NT2/D1 (cell line): ENCODE measurements at regions not wholly inside any gene's neighbourhood (a gene's known extent, or its start where the extent isn't known, plus 50 kb on each side); places are given as distances from the start of the nearest gene placed in this dataset.

Source experiments
- DNase-seq: peaks from one replicate; pipeline ENCODE4 v3.0.0-alpha.2; 2011; ENCODE audit warnings: low read depth, low spot score
- H3K27me3 ChIP-seq: 2 replicates; pipeline ENCODE4 v1.6.0; 2011; ENCODE audit warnings: mild to moderate bottlenecking; ENCODE audit not compliant: insufficient read length, insufficient read depth
- H3K36me3 ChIP-seq: 2 replicates; pipeline ENCODE4 v1.6.1; 2011; ENCODE audit warnings: mild to moderate bottlenecking, low read length, mixed read lengths; ENCODE audit not compliant: insufficient read depth, insufficient read length
- H3K4me1 ChIP-seq: 2 replicates; pipeline ENCODE4 v1.5.1; 2011; ENCODE audit not compliant: insufficient read depth, insufficient read length
- H3K4me3 ChIP-seq: 2 replicates; pipeline ENCODE4 v1.5.1; 2011; ENCODE audit warnings: low read depth; ENCODE audit not compliant: insufficient read length
- H3K9ac ChIP-seq: 2 replicates; pipeline ENCODE4 v1.6.0; 2011; ENCODE audit warnings: low read depth; ENCODE audit not compliant: insufficient read length
- H3K9me3 ChIP-seq: 2 replicates; pipeline ENCODE4 v1.5.1; 2011; ENCODE audit warnings: mild to moderate bottlenecking, low read length; ENCODE audit not compliant: insufficient read depth
- SUZ12 ChIP-seq: IDR thresholded peaks from 2 replicates; pipeline ENCODE4 v1.6.1; 2011; ENCODE audit not compliant: insufficient read length, insufficient read depth; ENCODE audit errors: extremely low read depth
- YY1 ChIP-seq: IDR thresholded peaks from 2 replicates; pipeline ENCODE4 v1.6.1; 2011; ENCODE audit not compliant: insufficient read length, insufficient read depth
- ZNF274 ChIP-seq: IDR thresholded peaks from 2 replicates; pipeline ENCODE4 v1.6.1; 2011; ENCODE audit warnings: mild to moderate bottlenecking, low read depth, low read length

GRCh38 chr7:94300176-94300835 lies 94.4 kb upstream of the COL1A2 start:
- Histone ChIP-seq H3K4me1 (no peaks in the 10 kb centered on the region), H3K9ac (no peak overlapping the region), H3K4me3 (no peak overlapping the region), H3K9me3 (no peaks in the 10 kb centered on the region), H3K36me3 (no peaks in the 10 kb centered on the region), H3K27me3 (no peaks in the 10 kb centered on the region)
- no peak for DNase-seq
- TF ChIP-seq ZNF274 (no peak), SUZ12 (no peak), YY1 (no peak)

- Histone ChIP-seq H3K9ac (peak overlapping the region; percentile 36), H3K4me3 (no peak overlapping the region), H3K27me3 (no peaks in the 10 kb centered on the region), H3K36me3 (no peaks in the 10 kb centered on the region), H3K9me3 (no peaks in the 10 kb centered on the region), H3K4me1 (no peaks in the 10 kb centered on the region)
- DNase-seq, result peak; percentile 83
- TF ChIP-seq SUZ12, result no peak
- TF ChIP-seq YY1, result no peak
- no peak for TF ChIP-seq ZNF274
Observed at GRCh38 chr7:94301024-94301586, 93.6 kb upstream of the COL1A2 start.

GRCh38 chr7:94303118-94303517 lies 91.6 kb upstream of the COL1A2 start:
- Histone ChIP-seq H3K4me3 (no peak overlapping the region), H3K9ac (no peak overlapping the region), H3K36me3 (no peaks in the 10 kb centered on the region), H3K27me3 (no peaks in the 10 kb centered on the region), H3K9me3 (no peaks in the 10 kb centered on the region), H3K4me1 (no peaks in the 10 kb centered on the region)
- TF ChIP-seq YY1, result no peak
- no peak for TF ChIP-seq ZNF274
- no peak for DNase-seq

- Histone ChIP-seq H3K9ac (no peak overlapping the region), H3K4me1 (no peaks in the 10 kb centered on the region), H3K27me3 (no peaks in the 10 kb centered on the region), H3K9me3 (no peaks in the 10 kb centered on the region), H3K36me3 (no peaks in the 10 kb centered on the region), H3K4me3 (no peak overlapping the region)
- no peak for DNase-seq
- no peak for TF ChIP-seq YY1
- TF ChIP-seq SUZ12, result no peak
- no peak for TF ChIP-seq ZNF274
Observed at GRCh38 chr7:94303695-94304094, 91.0 kb upstream of the COL1A2 start.

GRCh38 chr7:94304878-94305277 lies 89.8 kb upstream of the COL1A2 start:
- no peaks in the 10 kb centered on the region for H3K4me1 ChIP-seq
- DNase-seq, result no peak
- H3K9me3 ChIP-seq, result no peaks in the 10 kb centered on the region
- no peak overlapping the region for H3K4me3 ChIP-seq
- no peak for TF ChIP-seq YY1
- TF ChIP-seq ZNF274, result no peak
- TF ChIP-seq SUZ12, result no peak
- H3K27me3 ChIP-seq, result no peaks in the 10 kb centered on the region
- H3K36me3 ChIP-seq, result no peaks in the 10 kb centered on the region
- no peak overlapping the region for H3K9ac ChIP-seq

- DNase-seq, result no peak
- H3K27me3 ChIP-seq, result no peaks in the 10 kb centered on the region
- TF ChIP-seq YY1, result no peak
- TF ChIP-seq ZNF274, result no peak
- no peak for TF ChIP-seq SUZ12
- no peaks in the 10 kb centered on the region for H3K36me3 ChIP-seq
- H3K4me1 ChIP-seq, result no peaks in the 10 kb centered on the region
- H3K4me3 ChIP-seq, result no peak overlapping the region
- no peaks in the 10 kb centered on the region for H3K9me3 ChIP-seq
- H3K9ac ChIP-seq, result no peak overlapping the region
Observed at GRCh38 chr7:94305836-94306235, 88.9 kb upstream of the COL1A2 start.

GRCh38 chr7:94307399-94308048 lies 87.2 kb upstream of the COL1A2 start:
- H3K27me3 ChIP-seq, result no peaks in the 10 kb centered on the region
- TF ChIP-seq ZNF274, result no peak
- TF ChIP-seq SUZ12, result no peak
- TF ChIP-seq YY1, result no peak
- no peak overlapping the region for H3K4me3 ChIP-seq
- no peaks in the 10 kb centered on the region for H3K9me3 ChIP-seq
- H3K36me3 ChIP-seq, result no peaks in the 10 kb centered on the region
- no peak overlapping the region for H3K9ac ChIP-seq
- DNase-seq, result no peak
- no peaks in the 10 kb centered on the region for H3K4me1 ChIP-seq
